ENCODE measurements at regions not wholly inside any gene's neighbourhood (a gene's known extent, or its start where the extent isn't known, plus 50 kb on each side); places are given as distances from the start of the nearest gene placed in this dataset.

DNA sequence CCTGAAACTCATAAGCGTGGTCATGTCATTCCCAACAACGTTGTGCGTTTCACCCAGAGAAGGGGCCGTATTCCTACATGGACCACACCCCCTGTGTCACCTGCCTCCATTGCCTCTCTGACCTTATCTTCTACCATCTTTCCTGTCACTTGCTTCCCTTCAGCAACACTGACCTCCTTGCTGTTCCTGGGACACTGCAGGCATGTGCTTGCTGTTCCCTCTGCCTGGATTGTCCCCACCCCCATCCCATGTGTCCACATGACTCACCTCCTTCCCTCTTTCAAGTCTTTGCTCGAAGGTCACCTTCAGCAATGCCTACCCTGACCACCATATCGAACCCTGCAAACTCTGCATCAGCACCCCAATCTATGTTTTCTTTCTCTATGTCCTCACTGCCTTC is 133.2 kb upstream of the ZNF618 start:
- DNase-seq = no peak

DNA sequence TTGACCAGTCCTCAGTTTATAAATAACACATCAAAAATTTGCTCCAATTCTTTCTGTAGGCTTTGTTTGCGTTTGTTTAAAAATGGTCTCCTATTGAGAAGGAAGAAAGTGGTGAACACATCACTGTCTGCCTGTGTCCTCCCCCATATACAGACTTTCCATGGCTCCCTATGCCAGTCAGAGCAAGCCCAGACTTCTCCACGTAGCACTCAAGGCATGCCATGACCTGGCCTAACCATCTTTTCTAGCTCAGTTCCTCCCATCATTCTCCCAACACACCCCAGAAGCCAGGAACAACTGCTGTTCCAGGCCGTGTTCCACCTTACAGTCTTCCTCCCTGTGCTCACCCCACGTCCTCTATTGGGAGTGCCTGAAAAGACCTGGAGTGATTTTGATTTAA is 129.6 kb upstream of the ZNF618 start:
- no peak for DNase-seq

DNA sequence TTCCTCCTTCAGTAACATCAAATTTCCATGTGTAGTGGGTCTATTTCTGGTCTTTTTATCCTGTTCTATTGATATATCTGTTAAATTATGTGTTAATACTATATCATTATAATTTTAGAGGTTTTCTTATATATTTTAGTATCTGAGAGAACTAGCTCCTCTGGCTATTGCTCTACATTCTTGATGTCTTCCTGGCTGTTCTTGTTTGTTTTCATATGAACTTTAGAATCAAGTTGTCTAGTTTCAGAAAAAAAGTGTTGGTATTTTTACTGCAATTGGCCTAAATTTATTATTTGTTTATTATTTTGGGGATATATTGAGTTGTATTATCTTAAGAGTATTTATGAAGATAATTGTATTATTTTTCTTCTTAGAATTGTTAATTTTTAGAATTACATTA is 128.0 kb upstream of the ZNF618 start:
- DNase-seq = no peak

DNA sequence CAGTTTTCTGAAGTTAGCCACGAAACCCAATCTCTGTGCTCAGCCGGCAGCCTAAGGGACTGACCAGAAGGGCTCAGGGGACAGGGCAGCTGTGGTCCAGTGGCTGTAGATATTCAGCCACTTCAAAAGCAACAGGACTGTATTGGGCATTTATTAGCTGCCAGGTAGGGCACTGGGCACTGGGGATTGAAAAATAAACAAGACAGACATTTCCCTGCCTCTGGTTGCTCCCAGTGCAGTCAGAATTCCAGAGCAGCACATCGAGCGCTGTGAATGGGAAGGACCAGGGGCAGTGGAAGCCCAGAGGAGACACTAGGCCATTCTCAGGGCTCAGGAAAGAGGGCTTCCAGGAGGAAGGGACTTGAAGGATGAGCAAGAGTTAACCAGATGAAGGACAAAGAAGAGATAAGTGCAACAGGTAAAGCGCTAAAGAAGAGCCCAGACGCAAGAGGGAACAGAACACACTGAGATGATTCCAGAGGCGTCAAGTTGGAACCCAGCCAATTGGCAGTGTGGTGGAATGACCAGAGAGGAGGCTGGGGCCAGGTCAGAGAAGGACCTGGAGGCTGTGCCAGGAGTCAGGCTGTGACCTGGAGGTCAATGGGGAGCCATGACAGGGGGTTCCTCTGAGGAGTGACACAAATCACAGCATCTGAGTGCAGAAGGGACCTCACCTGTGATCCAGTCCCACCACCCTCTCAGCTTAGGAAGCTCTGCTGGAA is 122.5 kb upstream of the ZNF618 start:
- no peak for DNase-seq

DNA sequence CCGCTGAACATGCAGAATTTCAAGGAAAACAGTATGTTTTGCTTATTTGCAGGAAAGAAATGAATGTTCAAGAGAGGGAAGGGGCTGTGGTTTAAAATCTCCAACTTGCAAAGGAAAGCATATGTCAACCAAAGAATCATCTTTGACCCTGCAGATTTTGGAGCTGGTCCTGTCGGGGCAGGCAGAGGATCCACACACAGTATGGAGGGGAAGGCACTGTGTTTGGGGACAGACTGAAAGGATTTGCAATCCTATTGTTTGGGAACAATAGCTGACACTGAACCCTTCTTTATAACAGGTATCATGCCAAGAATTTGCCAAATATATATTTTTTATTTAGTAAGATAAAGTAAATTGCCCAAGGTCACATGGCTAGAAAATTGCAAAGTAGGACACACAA is 121.4 kb upstream of the ZNF618 start:
- no peak for DNase-seq

DNA sequence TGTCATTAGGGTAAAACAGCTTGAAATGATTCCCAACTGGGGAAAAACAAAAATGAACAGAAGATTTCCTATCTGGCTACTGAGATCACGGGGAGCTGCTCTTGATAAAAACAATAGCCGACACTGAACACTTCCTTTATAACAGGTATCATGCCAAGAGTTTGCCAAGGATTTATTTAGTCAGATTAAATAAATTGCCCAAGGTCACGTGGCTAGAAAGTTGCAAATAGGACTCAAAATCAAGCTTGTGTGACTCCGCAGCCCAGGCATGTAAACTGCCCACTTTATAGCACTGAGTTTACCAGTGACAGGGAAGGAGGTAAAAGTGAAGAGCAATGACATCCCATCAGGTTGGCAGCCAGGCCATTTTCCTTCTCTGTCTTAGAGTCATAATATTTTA is 120.7 kb upstream of the ZNF618 start:
- DNase-seq = no peak

DNA sequence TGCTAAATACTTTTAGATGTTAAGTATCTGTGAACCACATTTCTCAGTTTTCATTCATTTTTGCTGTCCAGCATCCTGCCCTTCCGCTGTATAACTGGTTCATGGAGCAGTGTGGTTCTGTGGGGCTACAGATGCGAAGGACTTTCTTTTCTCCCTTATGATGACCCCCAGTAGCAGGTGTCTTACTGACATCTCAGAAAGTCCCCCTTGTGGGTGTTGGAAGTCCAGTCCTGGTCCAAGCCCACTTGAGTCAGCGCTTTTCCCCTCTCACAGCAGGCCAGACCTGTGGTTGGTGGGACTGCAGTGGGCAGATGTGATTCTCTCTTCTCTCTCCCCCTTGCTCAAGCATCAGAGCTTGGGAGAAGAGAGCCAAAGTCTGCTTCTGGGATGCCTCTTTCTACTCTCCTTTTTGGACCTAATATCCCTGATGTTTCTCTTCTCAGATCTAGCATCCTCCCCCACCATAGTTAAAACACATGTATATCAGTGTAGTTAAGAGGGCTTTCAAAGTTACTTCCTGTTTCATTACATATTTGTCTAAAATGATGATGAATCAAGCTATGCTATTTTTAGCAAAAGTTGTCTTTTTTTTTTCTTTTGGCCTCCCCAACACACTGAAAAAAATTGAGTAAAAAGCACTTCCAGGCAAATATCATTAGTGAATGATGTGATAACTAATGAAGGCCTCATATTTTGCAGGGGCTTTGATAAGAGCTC is 119.5 kb upstream of the ZNF618 start:
- no peak for DNase-seq

DNA sequence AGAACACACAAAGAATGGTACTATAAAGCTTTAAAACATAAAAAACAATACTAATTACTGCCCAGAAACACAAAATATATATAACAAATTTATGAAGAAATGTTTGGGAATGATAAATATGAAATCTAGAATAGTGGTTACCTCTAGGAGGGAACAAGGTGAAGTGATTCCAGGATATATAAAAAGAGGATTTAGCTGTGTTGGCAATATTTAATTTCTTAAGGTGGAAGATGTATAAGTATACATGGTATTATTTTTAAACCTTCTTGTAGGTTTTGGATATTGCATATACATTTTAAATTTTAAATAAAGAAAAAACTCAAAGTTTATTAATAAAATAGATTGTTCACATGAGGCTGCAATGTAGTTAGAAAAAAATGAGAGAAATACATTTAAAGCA is 112.7 kb upstream of the ZNF618 start:
- no peak for DNase-seq

DNA sequence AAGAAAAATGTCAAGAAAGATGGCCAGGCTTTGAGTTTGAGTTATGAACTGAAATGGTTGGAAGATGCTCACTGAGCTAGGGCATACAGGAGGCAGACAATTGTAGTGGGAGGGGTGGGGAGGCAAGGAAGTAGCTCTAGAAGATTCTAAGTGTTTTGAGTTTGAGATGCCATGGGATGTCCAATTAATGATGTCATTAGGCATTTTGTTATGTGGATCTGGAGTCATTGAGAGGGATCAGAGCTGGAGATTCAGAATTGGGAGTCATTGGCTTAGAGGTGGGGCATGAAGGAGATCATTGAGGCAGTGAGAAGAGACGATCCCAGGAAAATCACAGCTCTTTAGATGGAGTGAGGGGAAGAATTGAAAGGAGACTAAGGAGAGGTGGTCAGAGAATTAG is 111.5 kb upstream of the ZNF618 start:
- no peak for DNase-seq

DNA sequence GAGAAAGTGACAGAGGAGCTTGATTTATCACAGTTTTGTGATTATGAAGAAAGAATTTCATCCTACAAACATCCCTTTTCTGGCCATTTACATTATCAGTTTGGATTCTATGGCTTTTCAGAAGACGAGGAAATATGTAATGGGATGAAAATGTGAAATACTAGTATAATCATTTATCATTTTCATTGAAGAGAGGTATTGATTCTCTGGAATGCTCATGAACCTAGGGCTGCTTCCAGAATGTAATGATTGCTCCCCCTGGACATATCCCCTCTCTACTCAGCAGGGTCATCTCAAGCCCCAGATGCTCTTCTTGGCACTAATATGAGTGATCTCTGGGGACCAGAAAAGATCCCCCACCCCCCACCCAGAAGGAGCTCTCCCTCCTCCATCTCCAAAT is 106.7 kb upstream of the ZNF618 start:
- DNase-seq = no peak

DNA sequence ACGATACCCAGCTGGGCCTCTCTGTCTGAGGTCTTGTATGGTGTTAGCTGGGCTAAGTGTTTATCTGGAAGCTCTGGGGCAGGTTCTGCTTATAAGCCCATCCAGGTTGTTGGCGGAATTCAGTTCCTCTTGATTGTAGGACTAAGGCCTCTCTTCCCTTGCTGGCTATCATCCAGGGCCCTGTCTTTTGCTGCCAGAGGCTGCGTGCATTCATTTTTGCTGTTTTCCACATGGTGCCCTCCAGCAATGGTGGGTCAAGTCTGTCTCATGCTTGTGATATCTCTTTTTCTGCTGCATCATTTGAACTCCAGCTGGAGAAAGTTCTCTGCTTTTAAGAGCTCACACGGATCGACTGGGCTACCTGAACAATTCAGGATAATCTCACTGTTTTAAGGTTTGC is 105.7 kb upstream of the ZNF618 start:
- no peak for DNase-seq

DNA sequence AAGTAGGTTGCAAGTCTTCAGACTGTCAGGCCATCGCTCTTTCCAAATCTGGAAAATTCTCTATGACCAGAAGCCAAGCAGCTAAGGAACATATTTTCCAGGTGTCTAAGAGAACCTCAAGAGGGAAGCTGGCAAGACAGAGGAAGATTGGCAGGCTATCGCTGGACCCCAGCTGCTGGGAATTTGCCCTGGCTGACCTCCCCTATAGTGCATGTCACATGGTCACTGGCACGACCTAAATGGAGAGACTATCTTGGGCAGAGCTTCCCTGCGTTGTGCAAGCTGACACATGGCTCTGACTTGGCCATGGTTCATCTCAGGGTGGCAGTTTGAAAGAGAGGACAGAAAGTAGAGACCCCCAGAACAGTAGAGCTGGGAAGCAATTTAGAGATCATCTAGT is 104.9 kb upstream of the ZNF618 start:
- DNase-seq = no peak

DNA sequence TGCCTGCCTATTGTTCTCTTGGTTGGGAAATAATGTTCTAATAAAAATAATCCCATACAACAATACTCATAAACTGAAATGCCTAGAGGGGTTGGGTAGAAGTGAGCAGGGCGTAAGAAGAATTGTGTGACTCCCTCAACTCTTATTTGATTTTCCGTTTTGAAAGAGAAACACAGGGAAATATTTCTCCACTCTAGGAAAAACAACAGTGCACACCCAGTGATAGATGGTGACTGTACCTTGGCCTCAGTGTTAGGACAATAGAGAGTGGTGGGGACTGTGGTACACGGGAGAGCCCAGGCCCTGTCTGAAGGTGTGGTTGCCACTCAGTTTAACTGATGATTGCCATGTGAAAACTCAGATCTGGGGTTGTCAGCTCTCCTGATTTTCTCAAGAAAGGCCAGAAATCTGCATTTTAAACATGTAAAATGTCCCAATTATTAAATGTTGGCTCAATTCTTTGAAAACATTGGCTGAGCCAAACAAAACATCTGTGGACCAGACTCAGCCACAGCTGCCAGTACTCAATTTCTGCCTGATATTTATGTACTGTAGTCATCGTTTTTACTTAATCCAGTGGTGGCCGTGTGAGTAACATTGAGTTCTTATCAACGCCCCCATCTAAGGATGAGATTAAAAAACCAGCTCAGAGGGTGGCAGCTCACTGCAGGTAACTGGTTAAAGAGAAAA is 103.8 kb upstream of the ZNF618 start:
- DNase-seq = no peak

DNA sequence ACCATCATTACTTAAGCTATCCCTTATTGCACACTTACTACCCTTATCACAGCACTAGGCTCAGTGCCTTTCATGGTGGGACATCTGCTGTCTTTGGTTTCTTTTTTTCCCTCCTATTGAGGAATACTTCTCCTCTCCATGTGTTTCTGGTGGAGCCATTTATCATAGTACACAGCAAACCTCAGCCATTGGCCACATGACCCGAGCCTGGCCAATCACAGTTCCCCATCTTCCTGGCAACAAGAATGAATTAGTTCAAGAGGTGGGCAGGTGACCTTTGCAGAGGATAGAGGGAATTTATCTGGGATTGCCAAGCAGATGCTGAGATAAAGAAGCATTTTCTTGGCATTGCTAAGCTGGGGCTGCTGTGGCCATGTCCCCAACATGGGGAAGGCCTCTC is 101.1 kb upstream of the ZNF618 start:
- no peak for DNase-seq

DNA sequence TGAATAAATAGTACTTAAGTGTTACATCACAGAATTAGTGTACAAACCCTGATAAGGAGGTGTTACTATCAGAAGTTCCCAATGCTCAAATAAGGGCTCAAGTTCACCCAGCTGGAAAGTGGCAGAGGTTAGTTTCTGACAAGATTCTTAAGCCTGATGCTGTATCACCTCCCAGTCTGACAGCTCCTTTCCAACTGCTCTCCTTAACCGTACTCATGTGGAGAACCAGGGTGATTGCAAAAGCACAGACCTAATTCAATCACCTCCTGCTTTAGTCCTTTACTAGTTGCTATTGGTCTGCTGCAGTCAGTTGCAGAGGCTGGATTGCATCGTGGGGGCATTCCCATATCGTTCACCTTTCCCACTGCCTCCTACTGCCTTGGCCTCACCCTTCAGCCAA is 100.4 kb upstream of the ZNF618 start:
- DNase-seq = no peak

DNA sequence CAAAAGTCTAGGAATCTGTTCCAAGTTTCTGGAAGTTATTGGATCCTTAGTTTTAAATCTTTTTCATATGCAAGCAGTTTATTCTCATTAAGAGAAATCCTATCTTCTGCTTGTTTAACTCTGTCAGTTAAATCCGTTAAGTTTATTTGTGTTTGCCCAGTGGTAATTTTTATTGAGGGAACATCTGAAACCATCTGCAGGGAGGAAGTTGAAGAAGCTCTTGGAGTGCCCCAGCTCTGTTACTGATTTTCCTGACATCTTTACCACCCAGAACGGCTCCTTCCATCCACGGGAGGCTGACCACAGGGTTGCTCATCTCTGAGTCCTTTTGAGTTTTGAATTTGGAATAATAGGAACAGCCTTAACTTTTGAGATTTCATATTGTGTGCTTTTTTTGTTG is 99.9 kb upstream of the ZNF618 start:
- no peak for DNase-seq

DNA sequence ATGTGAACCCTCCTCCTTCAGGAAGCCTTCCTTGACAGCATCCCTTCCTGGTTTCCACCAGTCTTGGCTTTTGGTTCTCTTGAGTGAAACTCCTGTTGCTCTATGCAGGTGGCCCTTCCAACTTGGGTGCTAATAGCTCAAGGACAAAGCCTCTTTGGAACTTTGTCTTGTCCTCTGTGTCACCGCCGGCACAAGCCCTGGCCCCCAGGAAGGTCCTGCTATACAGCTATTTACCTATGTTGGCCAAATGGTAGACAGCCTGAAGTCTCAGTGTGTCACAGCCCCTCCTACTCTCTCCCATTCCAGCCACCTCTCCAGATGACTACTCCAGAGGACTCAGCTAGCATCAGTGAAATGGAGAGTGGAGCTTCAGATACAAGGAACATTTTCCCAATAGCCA is 94.7 kb upstream of the ZNF618 start:
- no peak for DNase-seq

DNA sequence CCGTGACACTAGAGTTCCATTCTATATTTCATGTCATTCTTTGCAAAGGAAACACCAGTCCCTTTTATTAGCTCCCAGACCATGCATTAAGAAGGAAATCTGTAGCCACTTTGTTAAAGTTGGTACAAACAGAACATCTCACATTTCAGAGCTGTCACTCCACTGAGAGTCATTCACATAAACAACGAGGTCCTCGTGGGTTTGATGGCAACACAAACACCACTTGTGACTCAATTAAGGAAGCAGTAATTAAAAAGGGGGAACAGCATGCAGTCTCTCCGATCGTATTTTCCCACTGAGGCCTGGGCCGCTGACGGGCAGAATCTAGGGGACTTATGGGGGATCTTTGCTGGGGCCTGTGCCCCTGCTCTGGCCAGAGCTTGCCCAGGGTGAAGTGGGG is 94.2 kb upstream of the ZNF618 start:
- no peak for DNase-seq

DNA sequence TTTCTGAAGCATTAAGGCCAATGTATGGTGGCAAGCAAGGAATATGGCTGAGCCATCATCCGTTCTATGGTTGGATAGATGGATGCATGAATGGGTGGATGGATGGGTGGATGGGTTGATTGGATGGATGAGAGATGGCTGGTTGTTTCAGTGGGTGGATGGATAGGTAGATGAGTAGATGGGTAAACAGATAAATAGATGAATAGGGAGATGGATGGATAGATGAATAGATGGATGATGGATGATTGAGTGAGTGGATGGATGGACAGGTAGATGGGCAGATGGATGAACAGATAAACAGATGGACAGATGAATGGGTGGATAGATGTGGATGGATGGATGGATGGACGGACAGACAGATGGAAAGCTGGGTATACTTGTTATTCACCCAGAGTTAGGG is 92.6 kb upstream of the ZNF618 start:
- no peak for DNase-seq

DNA sequence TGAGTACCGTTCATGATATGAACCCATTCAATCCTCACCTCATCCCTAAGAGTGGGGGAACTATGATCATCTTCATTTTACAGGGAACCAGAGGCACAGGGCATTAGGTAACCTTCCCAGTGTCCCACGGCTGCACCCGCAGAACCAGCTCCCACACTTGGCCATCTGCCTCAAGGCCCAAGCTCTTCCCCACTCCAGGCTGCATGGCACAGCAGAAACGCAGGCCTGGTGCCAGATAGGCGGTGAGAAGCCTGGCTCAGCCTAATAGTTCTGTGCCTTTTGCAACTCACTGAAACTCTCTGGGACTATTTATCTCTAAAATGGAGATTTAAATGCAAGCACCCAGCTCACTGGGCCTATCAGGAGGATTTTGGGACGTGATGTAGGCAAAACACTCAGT is 90.8 kb upstream of the ZNF618 start:
- no peak for DNase-seq

DNA sequence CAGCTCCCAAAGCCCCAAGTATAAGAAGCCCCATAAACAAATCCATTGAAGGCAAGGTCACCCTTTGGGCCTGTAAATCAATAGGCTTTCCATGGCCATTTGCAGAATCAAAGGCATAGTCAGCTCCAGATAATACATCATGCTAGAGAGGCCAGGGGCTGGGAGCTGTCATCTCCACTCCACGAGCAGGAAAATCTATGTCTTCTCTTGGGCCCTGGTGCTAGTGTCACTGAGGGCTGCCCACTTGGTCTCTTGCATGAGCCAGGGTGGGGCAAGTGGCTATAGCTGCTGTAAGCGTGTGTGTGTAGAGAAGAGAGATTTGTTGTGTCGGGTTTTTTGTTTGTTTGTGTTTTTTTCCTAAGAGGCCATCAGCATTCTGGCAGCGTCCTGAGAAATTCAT is 90.0 kb upstream of the ZNF618 start:
- no peak for DNase-seq

DNA sequence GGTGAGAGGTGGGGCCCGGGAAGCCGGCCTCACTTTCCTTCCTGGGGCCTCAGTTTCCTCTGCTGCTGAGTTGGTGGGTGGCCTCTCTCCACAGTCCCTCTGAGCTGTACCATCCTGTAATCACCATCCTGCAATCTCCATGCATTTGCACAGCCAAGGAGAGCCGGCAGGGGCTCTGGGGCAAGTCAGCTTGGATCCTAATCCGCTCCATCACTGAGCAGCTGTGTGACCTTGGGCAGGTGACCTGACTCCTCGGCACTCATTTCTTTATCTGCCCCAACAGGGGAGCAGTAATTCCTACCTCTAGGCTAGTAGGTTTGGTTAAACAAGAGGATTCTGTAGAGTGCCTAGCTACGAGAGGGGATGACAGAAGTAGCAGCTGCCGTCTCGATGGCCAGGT is 88.2 kb upstream of the ZNF618 start:
- no peak for DNase-seq

DNA sequence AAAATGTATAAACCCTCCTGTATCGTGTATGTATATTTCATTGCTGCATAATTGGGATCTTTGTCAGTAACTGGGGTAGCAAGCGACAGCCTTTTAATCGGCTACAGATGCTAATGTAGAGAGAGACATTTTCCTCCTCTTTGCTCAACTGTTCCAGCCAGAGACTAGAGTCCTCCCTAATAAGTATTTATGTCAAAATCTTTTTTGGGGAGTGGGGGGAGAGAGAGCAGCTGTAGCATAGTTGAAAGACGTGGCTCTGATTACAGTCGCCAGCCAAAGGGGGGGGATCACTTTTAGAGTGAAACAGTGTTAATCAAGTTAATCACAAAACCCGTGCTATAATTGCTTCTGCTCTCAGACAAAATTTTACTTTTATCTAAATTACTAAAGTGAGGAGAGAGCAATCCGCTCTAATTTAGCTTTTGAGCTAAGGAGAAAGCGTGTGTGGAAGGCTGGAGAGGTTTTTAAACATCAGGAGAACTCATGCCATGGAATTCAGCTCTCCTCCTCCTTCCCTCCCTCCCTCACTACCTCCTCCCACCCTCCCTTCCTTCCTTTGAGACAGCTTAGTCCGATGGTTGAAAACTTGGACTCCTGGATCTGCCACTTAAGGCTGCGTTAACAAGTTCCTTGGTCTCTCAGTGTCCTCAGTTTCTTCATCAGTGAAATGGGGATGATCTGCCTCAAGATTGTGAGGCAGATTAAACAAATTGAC is 87.3 kb upstream of the ZNF618 start:
- DNase-seq = no peak

DNA sequence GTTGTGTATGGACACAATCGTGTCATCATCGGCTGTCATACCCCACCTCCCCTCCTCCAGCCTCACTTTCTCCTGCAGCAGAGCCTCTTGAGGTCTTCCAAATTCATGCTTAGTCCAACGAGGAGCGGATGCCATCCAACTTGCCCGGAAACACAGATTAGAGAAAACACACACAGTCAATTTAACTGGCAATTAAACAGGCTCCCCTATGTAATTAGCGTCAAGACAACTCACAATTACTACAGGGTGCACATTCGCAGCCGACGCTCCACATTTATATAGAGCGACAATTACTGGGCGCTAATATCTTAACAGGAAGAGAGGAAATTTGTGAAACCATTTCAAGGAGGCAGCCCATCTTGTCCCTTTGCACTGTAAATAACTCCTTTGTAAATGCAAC is 86.0 kb upstream of the ZNF618 start:
- DNase-seq = no peak
